ENCODE measurements at regions not wholly inside any gene's neighbourhood (a gene's known extent, or its start where the extent isn't known, plus 50 kb on each side); places are given as distances from the start of the nearest gene placed in this dataset.

GRCh38 chr2:120554625-120555032, 181.0 kb upstream of the GLI2 start:
- Histone ChIP-seq H3K4me1 (peaks cover 3% of the 10 kb centered on the region), H3K9me3 (ENCODE audit: low read depth) (no peaks in the 10 kb centered on the region), H3K4me2 (no peak overlapping the region), H4K20me1 (ENCODE audit: low read depth) (no peaks in the 10 kb centered on the region), H3F3A (ENCODE audit: low read depth) (peaks cover 7% of the 10 kb centered on the region), H3K4me3 (no peak overlapping the region), H3K36me3 (no peaks in the 10 kb centered on the region), H3K9ac (no peak overlapping the region), H3K79me2 (ENCODE audit: low read depth) (no peaks in the 10 kb centered on the region), H3K27me3 (peaks cover 80% of the 10 kb centered on the region), H3K27ac (no peak overlapping the region), H2AFZ (replicated peaks) (no peak overlapping the region)
- H3K4me3 Mint-ChIP-seq, result no peak overlapping the region
- DNase-seq (ENCODE audit: low spot score), result no peak
- no peak for TF ChIP-seq EZH2phosphoT487 (IDR thresholded peaks at IDR 0.05)
- TF ChIP-seq CTCF (IDR thresholded peaks at IDR 0.05), result no peak
- TF ChIP-seq EZH2 (IDR thresholded peaks at IDR 0.05), result no peak
- no peaks in the 10 kb centered on the region for H3K36me3 Mint-ChIP-seq
- H3K4me1 Mint-ChIP-seq, result peaks cover 24% of the 10 kb centered on the region
- no peaks in the 10 kb centered on the region for H3K9me3 Mint-ChIP-seq
- no peak overlapping the region for H3K27ac Mint-ChIP-seq
- H3K27me3 Mint-ChIP-seq (ENCODE audit: insufficient read depth, low read depth), result peaks cover 43% of the 10 kb centered on the region

- H3K9me3 ChIP-seq (ENCODE audit: low read depth), result no peaks in the 10 kb centered on the region
- no peak overlapping the region for H3K4me3 ChIP-seq
- no peaks in the 10 kb centered on the region for H3K36me3 ChIP-seq
- Mint-ChIP-seq H3K4me1 (peaks cover 24% of the 10 kb centered on the region), H3K27ac (no peak overlapping the region), H3K9me3 (no peaks in the 10 kb centered on the region), H3K4me3 (no peak overlapping the region), H3K36me3 (no peaks in the 10 kb centered on the region), H3K27me3 (ENCODE audit: insufficient read depth, low read depth) (peaks cover 38% of the 10 kb centered on the region)
- H3K27ac ChIP-seq, result no peak overlapping the region
- peaks cover 3% of the 10 kb centered on the region for H3K4me1 ChIP-seq
- H3K79me2 ChIP-seq (ENCODE audit: low read depth), result no peaks in the 10 kb centered on the region
- H3K9ac ChIP-seq, result no peak overlapping the region
- H3F3A ChIP-seq (ENCODE audit: low read depth), result peaks cover 7% of the 10 kb centered on the region
- peaks cover 78% of the 10 kb centered on the region for H3K27me3 ChIP-seq
- TF ChIP-seq EZH2phosphoT487 (IDR thresholded peaks at IDR 0.05) (no peak), EZH2 (IDR thresholded peaks at IDR 0.05) (no peak), CTCF (IDR thresholded peaks at IDR 0.05) (no peak)
- H3K4me2 ChIP-seq, result no peak overlapping the region
- H4K20me1 ChIP-seq (ENCODE audit: low read depth), result no peaks in the 10 kb centered on the region
- no peak overlapping the region for H2AFZ ChIP-seq (replicated peaks)
- DNase-seq (ENCODE audit: low spot score), result no peak
Measured at GRCh38 chr2:120555092-120555491, 180.6 kb upstream of the GLI2 start.

- Mint-ChIP-seq H3K27ac (no peak overlapping the region), H3K27me3 (ENCODE audit: insufficient read depth, low read depth) (peaks cover 31% of the 10 kb centered on the region)
- H3K4me2 ChIP-seq, result no peak overlapping the region
Measured at GRCh38 chr2:120556911-120557310, 178.8 kb upstream of the GLI2 start.

More at GRCh38 chr2:120556911-120557310, 178.8 kb upstream of the GLI2 start:
- no peak overlapping the region for H3K27ac ChIP-seq
- H3K9me3 ChIP-seq (ENCODE audit: low read depth), result no peaks in the 10 kb centered on the region
- H3K27me3 ChIP-seq, result peaks cover 62% of the 10 kb centered on the region
- no peak overlapping the region for H3K9ac ChIP-seq
- H3F3A ChIP-seq (ENCODE audit: low read depth), result peaks cover 7% of the 10 kb centered on the region
- H3K4me3 Mint-ChIP-seq, result no peak overlapping the region
- TF ChIP-seq CTCF (IDR thresholded peaks at IDR 0.05), result no peak
- TF ChIP-seq EZH2 (IDR thresholded peaks at IDR 0.05), result no peak
- no peak for TF ChIP-seq EZH2phosphoT487 (IDR thresholded peaks at IDR 0.05)
- peaks cover 3% of the 10 kb centered on the region for H3K4me1 ChIP-seq
- H3K4me1 Mint-ChIP-seq, result peaks cover 16% of the 10 kb centered on the region
- H3K79me2 ChIP-seq (ENCODE audit: low read depth), result no peaks in the 10 kb centered on the region
- no peak overlapping the region for H2AFZ ChIP-seq (replicated peaks)
- no peaks in the 10 kb centered on the region for H3K36me3 Mint-ChIP-seq
- no peak for DNase-seq (ENCODE audit: low spot score)
- no peaks in the 10 kb centered on the region for H3K9me3 Mint-ChIP-seq
- H3K4me3 ChIP-seq, result no peak overlapping the region
- no peaks in the 10 kb centered on the region for H4K20me1 ChIP-seq (ENCODE audit: low read depth)
- H3K36me3 ChIP-seq, result no peaks in the 10 kb centered on the region
